Panc1 (cell line): ENCODE measurements at regions not wholly inside any gene's neighbourhood (a gene's known extent, or its start where the extent isn't known, plus 50 kb on each side); places are given as distances from the start of the nearest gene placed in this dataset.

Source experiments
- ATAC-seq: fragments of 200-7000 bp; cut with Tn5 transposase; 2 replicates; pipeline ENCODE4 v1.9.1; 2020; ENCODE audit warnings: mild to moderate bottlenecking, moderate library complexity
- BruUV-seq: library from RNA; stranded (reverse); fragments of 400-500 nt; replicated peaks from 2 replicates; lab custom pipeline; 2021; lab: Mats Ljungman, UMichigan
- CTCF ChIA-PET: fragments of 300-600 bp; sonication (Branson Sonifier 250); formaldehyde crosslinking; loops from one replicate; lab custom pipeline; 2022; ENCODE audit warnings: antibody characterized with exemption; lab: Charles Lee
- POLR2A ChIA-PET: fragments of 300-600 bp; sonication (Branson Sonifier 250); formaldehyde crosslinking; loops from one replicate; lab custom pipeline; 2022; ENCODE audit warnings: antibody characterized with exemption; lab: Charles Lee
- DNase-seq: peaks from one replicate; pipeline ENCODE4 v3.0.0-alpha.2; 2010; ENCODE audit warnings: low read depth, low spot score
- H3K27ac ChIP-seq: 2 replicates; pipeline ENCODE4 v1.5.1; 2011; ENCODE audit warnings: mild to moderate bottlenecking, low read length, inconsistent platforms
- H3K27me3 ChIP-seq: fragments of 200-500 bp; sonication (Bioruptor generic); 2 replicates; pipeline ENCODE4 v1.6.0; 2014; ENCODE audit warnings: low read length, inconsistent platforms; ENCODE audit not compliant: control insufficient read depth, insufficient read depth
- H3K36me3 ChIP-seq: fragments of 200-500 bp; sonication (Bioruptor generic); 2 replicates; pipeline ENCODE4 v1.5.1; 2014; ENCODE audit warnings: inconsistent platforms, mild to moderate bottlenecking, low read length, moderate library complexity; ENCODE audit not compliant: control insufficient read depth, insufficient read depth
- H3K4me1 ChIP-seq: 2 replicates; pipeline ENCODE4 v1.5.1; 2011; ENCODE audit warnings: inconsistent platforms, mild to moderate bottlenecking, low read length, moderate library complexity; ENCODE audit not compliant: control insufficient read depth, insufficient read depth
- H3K4me3 ChIP-seq, 2 experiments: 2 replicates each; pipeline ENCODE4 v1.5.1; 2011 to 2012; ENCODE audit warnings: low read depth in 2 of 2, low read length in 2 of 2, mild to moderate bottlenecking in 2 of 2, inconsistent platforms in 1 of 2, moderate library complexity in 1 of 2
- H3K9me3 ChIP-seq: fragments of 200-500 bp; sonication (Bioruptor generic); 2 replicates; pipeline ENCODE4 v1.5.1; 2014; ENCODE audit warnings: low read depth, mild to moderate bottlenecking, inconsistent platforms, low read length, moderate library complexity; ENCODE audit not compliant: control insufficient read depth, insufficient read depth
- CTCF ChIP-seq: fragments of 450-650 bp; IDR thresholded peaks from 2 replicates; pipeline ENCODE4 v1.5.1; 2017; ENCODE audit warnings: mild to moderate bottlenecking
- POLR2AphosphoS5 ChIP-seq: IDR thresholded peaks from 2 replicates; pipeline ENCODE4 v1.6.1; 2012; ENCODE audit warnings: mild to moderate bottlenecking, low read depth, low read length, moderate library complexity
- REST ChIP-seq, 2 experiments: IDR thresholded peaks; 2 replicates each; pipeline ENCODE4 v1.6.1; 2011 to 2012; ENCODE audit warnings: low read depth in 2 of 2, control low read depth in 1 of 2, low read length in 1 of 2, mild to moderate bottlenecking in 1 of 2, moderate library complexity in 1 of 2; ENCODE audit not compliant: insufficient read depth in 1 of 2
- SIN3A ChIP-seq: IDR thresholded peaks from 2 replicates; pipeline ENCODE4 v1.6.1; 2012; ENCODE audit warnings: low read depth, mild to moderate bottlenecking, low read length, moderate library complexity, borderline replicate concordance; ENCODE audit not compliant: insufficient read depth
- TCF7L2 ChIP-seq: IDR thresholded peaks from 2 replicates; pipeline ENCODE4 v1.6.1; 2011; ENCODE audit warnings: mild to moderate bottlenecking, low read depth, low read length, inconsistent platforms
- in situ Hi-C: cut with HindIII; loops from 2 replicates; pipeline ENCODE4 v1.10.0; 2016; ENCODE audit warnings: low sequenced_read_pairs, low pct_unique_long_range_greater_than_20kb
- intact Hi-C: fragments of 100-400 bp; cut with micrococcal nuclease; formaldehyde crosslinking; loops from one replicate; pipeline ENCODE4 v1.10.0; 2022; ENCODE audit not compliant: unreplicated experiment

GRCh38 chr2:37466533-37467222, 122.2 kb downstream of the QPCT start:
- ChIA-PET CTCF (no interaction called here), POLR2A (no interaction called here)
- Histone ChIP-seq H3K4me1 (no peaks in the 10 kb centered on the region), H3K36me3 (no peaks in the 10 kb centered on the region), H3K27ac (no peak overlapping the region), H3K27me3 (peaks cover 12% of the 10 kb centered on the region), H3K9me3 (no peaks in the 10 kb centered on the region), H3K4me3 (no peak overlapping the region)
- DNase-seq = no peak
- in situ Hi-C loops = no loop called here
- BruUV-seq = no TSS peak
- ATAC-seq = no peak
- intact Hi-C loops = no loop called here
- TF ChIP-seq REST (IDR thresholded peaks at IDR 0.05; ENCODE audit: insufficient read depth in 1 of 2, low read depth in 2 of 2, low read length in 1 of 2) = no peak
- TF ChIP-seq POLR2AphosphoS5 = no peak
- no peak for TF ChIP-seq TCF7L2
- TF ChIP-seq CTCF = no peak
- no peak for TF ChIP-seq SIN3A

GRCh38 chr2:37468170-37468569, 123.7 kb downstream of the QPCT start:
- ChIA-PET POLR2A (no interaction called here), CTCF (no interaction called here)
- in situ Hi-C loops (no loop called here), intact Hi-C loops (no loop called here)
- ATAC-seq (no peak), DNase-seq (no peak)
- no peaks in the 10 kb centered on the region for H3K4me1 ChIP-seq
- no peaks in the 10 kb centered on the region for H3K9me3 ChIP-seq
- H3K27ac ChIP-seq = no peak overlapping the region
- peaks cover 12% of the 10 kb centered on the region for H3K27me3 ChIP-seq
- BruUV-seq = no TSS peak
- no peak overlapping the region for H3K4me3 ChIP-seq
- TF ChIP-seq CTCF = no peak
- H3K36me3 ChIP-seq = no peaks in the 10 kb centered on the region
